ENCODE measurements at regions not wholly inside any gene's neighbourhood (a gene's known extent, or its start where the extent isn't known, plus 50 kb on each side); places are given as distances from the start of the nearest gene placed in this dataset.
"Not testable (repeated sequence)": the region's sequence is repeated elsewhere in the genome, so short reads cannot be mapped to it uniquely, and the experiment has no call there.

GRCh38 chr14:22300646-22301045 lies 288.4 kb downstream of the DAD1 start:
- no peaks in the 10 kb centered on the region for H3K36me3 ChIP-seq (ENCODE audit: control insufficient read depth, insufficient read depth, low read length)
- no peak overlapping the region for H3K27ac ChIP-seq (ENCODE audit: low read length)
- no CpG with 5 or more reads among the region's 2 CpGs for WGBS (ENCODE audit: insufficient coverage, insufficient read length)
- no peaks in the 10 kb centered on the region for H3K27me3 ChIP-seq (ENCODE audit: control insufficient read depth, insufficient read depth, low read length)
- no peaks in the 10 kb centered on the region for H3K4me1 ChIP-seq (ENCODE audit: control insufficient read depth, insufficient read depth, low read length)
- H3K9me3 ChIP-seq (ENCODE audit: control insufficient read depth, insufficient read depth, low read length): no peaks in the 10 kb centered on the region
- no peak overlapping the region for H3K4me3 ChIP-seq (ENCODE audit: low read length)
- DNase-seq (ENCODE audit: low read depth, low spot score): no peak

DNA sequence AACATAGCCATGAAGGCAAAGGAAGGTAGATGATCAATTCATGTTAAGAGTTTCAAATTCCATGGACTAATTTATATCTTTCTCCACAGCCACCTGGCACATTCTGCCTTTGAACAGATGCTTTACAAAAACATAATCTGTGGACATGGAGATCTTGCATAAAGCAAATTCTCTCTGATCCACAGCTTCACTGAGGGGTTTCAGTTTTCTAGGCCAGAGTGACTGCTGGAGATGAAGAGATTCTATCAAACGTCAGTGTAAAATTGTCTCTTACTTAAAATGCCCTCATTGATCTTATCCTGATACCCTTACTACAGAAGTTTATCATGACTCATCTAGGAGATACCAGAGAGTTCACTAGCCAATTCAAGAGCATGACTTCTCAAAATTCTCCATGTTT lies 291.6 kb downstream of the DAD1 start:
- H3K27ac ChIP-seq (ENCODE audit: low read length): no peak overlapping the region
- no peaks in the 10 kb centered on the region for H3K36me3 ChIP-seq (ENCODE audit: control insufficient read depth, insufficient read depth, low read length)
- H3K4me3 ChIP-seq (ENCODE audit: low read length): no peak overlapping the region
- no peaks in the 10 kb centered on the region for H3K9me3 ChIP-seq (ENCODE audit: control insufficient read depth, insufficient read depth, low read length)
- H3K27me3 ChIP-seq (ENCODE audit: control insufficient read depth, insufficient read depth, low read length): no peaks in the 10 kb centered on the region
- whole genome bisulfite sequencing (ENCODE audit: insufficient coverage, insufficient read length): no CpG with 5 or more reads among the region's 1 CpG
- no peaks in the 10 kb centered on the region for H3K4me1 ChIP-seq (ENCODE audit: control insufficient read depth, insufficient read depth, low read length)
- DNase-seq (ENCODE audit: low read depth, low spot score): no peak

GRCh38 chr14:22296722-22297121 lies 292.3 kb downstream of the DAD1 start:
- H3K27me3 ChIP-seq (ENCODE audit: control insufficient read depth, insufficient read depth, low read length): no peaks in the 10 kb centered on the region
- H3K9me3 ChIP-seq (ENCODE audit: control insufficient read depth, insufficient read depth, low read length): no peaks in the 10 kb centered on the region
- no peak overlapping the region for H3K27ac ChIP-seq (ENCODE audit: low read length)
- WGBS (ENCODE audit: insufficient coverage, insufficient read length): no CpG with 5 or more reads among the region's 3 CpGs
- no peaks in the 10 kb centered on the region for H3K36me3 ChIP-seq (ENCODE audit: control insufficient read depth, insufficient read depth, low read length)
- DNase-seq (ENCODE audit: low read depth, low spot score): no peak
- no peaks in the 10 kb centered on the region for H3K4me1 ChIP-seq (ENCODE audit: control insufficient read depth, insufficient read depth, low read length)
- H3K4me3 ChIP-seq (ENCODE audit: low read length): no peak overlapping the region

- H3K36me3 ChIP-seq (ENCODE audit: control insufficient read depth, insufficient read depth, low read length): no peaks in the 10 kb centered on the region
- DNase-seq (ENCODE audit: low read depth, low spot score): no peak
- no peak overlapping the region for H3K27ac ChIP-seq (ENCODE audit: low read length)
- no peaks in the 10 kb centered on the region for H3K9me3 ChIP-seq (ENCODE audit: control insufficient read depth, insufficient read depth, low read length)
- H3K4me3 ChIP-seq (ENCODE audit: low read length): no peak overlapping the region
- no peaks in the 10 kb centered on the region for H3K27me3 ChIP-seq (ENCODE audit: control insufficient read depth, insufficient read depth, low read length)
- WGBS (ENCODE audit: insufficient coverage, insufficient read length): no CpG with 5 or more reads among the region's 7 CpGs
- no peaks in the 10 kb centered on the region for H3K4me1 ChIP-seq (ENCODE audit: control insufficient read depth, insufficient read depth, low read length)
Measured at GRCh38 chr14:22296088-22296487, 292.9 kb downstream of the DAD1 start.

DNA sequence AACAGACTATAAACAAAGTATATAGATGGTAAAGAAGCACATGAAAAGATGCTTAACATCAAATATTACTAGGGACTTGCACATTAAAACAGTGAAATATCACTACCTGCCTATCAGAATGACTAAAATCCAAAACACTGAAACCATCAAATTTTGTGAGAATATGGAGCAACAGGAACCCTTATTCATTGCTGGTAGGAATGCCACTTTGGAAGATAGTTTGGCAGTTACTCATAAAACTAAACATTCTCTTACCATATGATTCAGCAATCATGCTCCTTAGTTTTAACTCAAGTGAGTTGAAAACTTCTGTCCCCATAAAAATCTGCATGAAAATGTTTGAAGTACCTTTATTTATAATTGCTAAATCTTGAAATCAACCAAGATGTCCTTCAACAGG lies 297.6 kb downstream of the DAD1 start:
- H3K27me3 ChIP-seq (ENCODE audit: control insufficient read depth, insufficient read depth, low read length): no peaks in the 10 kb centered on the region
- no peak for DNase-seq (ENCODE audit: low read depth, low spot score)
- H3K9me3 ChIP-seq (ENCODE audit: control insufficient read depth, insufficient read depth, low read length): no peaks in the 10 kb centered on the region
- H3K27ac ChIP-seq (ENCODE audit: low read length): no peak overlapping the region
- H3K4me1 ChIP-seq (ENCODE audit: control insufficient read depth, insufficient read depth, low read length): peaks cover 2% of the 10 kb centered on the region; the same call in 1 of the 2 replicates
- H3K36me3 ChIP-seq (ENCODE audit: control insufficient read depth, insufficient read depth, low read length): no peaks in the 10 kb centered on the region
- H3K4me3 ChIP-seq (ENCODE audit: low read length): no peak overlapping the region

- Histone ChIP-seq H3K4me1 (ENCODE audit: control insufficient read depth, insufficient read depth, low read length) (peaks cover 2% of the 10 kb centered on the region; the same call in 1 of the 2 replicates), H3K27me3 (ENCODE audit: control insufficient read depth, insufficient read depth, low read length) (no peaks in the 10 kb centered on the region), H3K27ac (ENCODE audit: low read length) (no peak overlapping the region), H3K9me3 (ENCODE audit: control insufficient read depth, insufficient read depth, low read length) (no peaks in the 10 kb centered on the region), H3K36me3 (ENCODE audit: control insufficient read depth, insufficient read depth, low read length) (no peaks in the 10 kb centered on the region), H3K4me3 (ENCODE audit: low read length) (no peak overlapping the region)
- WGBS (ENCODE audit: insufficient coverage, insufficient read length): no CpG with 5 or more reads among the region's 1 CpG
- DNase-seq (ENCODE audit: low read depth, low spot score): no peak
Measured at GRCh38 chr14:22289570-22289969, 299.5 kb downstream of the DAD1 start.

GRCh38 chr14:22285991-22286390 lies 303.0 kb downstream of the DAD1 start:
- H3K4me3 ChIP-seq (ENCODE audit: low read length): no peak overlapping the region
- H3K27ac ChIP-seq (ENCODE audit: low read length): no peak overlapping the region
- H3K36me3 ChIP-seq (ENCODE audit: control insufficient read depth, insufficient read depth, low read length): no peaks in the 10 kb centered on the region
- no peaks in the 10 kb centered on the region for H3K27me3 ChIP-seq (ENCODE audit: control insufficient read depth, insufficient read depth, low read length)
- H3K4me1 ChIP-seq (ENCODE audit: control insufficient read depth, insufficient read depth, low read length): peaks cover 2% of the 10 kb centered on the region; the same call in 1 of the 2 replicates
- H3K9me3 ChIP-seq (ENCODE audit: control insufficient read depth, insufficient read depth, low read length): no peaks in the 10 kb centered on the region
- DNase-seq (ENCODE audit: low read depth, low spot score): no peak
- WGBS (ENCODE audit: insufficient coverage, insufficient read length): no CpG with 5 or more reads among the region's 3 CpGs

DNA sequence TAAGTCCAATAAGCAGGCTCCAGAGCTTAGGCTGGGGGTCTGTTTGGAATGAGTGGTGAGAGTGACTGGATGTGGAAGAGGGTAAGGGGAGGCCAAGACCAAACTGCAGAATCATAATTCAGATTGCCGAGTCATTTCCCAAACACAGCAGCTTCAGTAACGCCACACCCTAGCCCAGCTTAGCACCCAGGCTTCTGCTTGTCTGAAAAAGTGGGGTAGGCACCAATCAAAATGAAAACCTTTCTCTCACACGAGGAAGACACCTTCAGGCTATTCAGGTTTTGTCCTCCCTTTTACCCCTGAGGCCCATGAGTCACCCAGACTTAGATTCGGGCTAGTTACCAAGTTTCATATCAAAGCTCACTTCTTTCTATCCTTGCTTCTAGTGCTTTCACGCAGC lies 306.1 kb downstream of the DAD1 start:
- no peaks in the 10 kb centered on the region for H3K36me3 ChIP-seq (ENCODE audit: control insufficient read depth, insufficient read depth, low read length)
- H3K27me3 ChIP-seq (ENCODE audit: control insufficient read depth, insufficient read depth, low read length): no peaks in the 10 kb centered on the region
- 0 out of 2 replicates have a peak, but pooled peaks cover 2% of the 10 kb centered on the region for H3K4me1 ChIP-seq (ENCODE audit: control insufficient read depth, insufficient read depth, low read length)
- DNase-seq (ENCODE audit: low read depth, low spot score): no peak
- no peak overlapping the region for H3K27ac ChIP-seq (ENCODE audit: low read length)
- H3K9me3 ChIP-seq (ENCODE audit: control insufficient read depth, insufficient read depth, low read length): no peaks in the 10 kb centered on the region
- no peak overlapping the region for H3K4me3 ChIP-seq (ENCODE audit: low read length)
- WGBS (ENCODE audit: insufficient coverage, insufficient read length): no CpG with 5 or more reads among the region's 5 CpGs

DNA sequence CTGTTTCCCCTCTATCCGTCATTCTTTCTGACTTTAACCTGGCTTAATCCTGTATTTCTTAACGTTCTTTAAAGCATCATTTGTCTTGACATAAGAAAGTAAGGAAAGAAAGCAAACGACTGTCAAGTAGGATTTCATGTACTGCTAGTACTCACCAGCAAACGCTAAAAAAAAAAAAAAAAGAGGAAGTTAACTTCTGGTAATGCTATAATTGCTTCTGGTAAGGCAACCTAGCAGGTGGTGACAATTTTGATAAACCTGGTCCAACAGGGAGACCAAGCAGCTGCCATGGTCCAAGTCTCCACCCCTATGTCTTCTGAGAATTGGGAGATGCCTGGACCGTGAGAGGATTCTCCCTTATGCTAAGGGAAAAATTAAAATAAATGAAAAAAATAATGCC lies 306.6 kb downstream of the DAD1 start:
- WGBS (ENCODE audit: insufficient coverage, insufficient read length): no CpG with 5 or more reads among the region's 5 CpGs
- Histone ChIP-seq H3K9me3 (ENCODE audit: control insufficient read depth, insufficient read depth, low read length) (no peaks in the 10 kb centered on the region), H3K4me3 (ENCODE audit: low read length) (no peak overlapping the region), H3K27me3 (ENCODE audit: control insufficient read depth, insufficient read depth, low read length) (no peaks in the 10 kb centered on the region), H3K27ac (ENCODE audit: low read length) (no peak overlapping the region), H3K4me1 (ENCODE audit: control insufficient read depth, insufficient read depth, low read length) (0 out of 2 replicates have a peak, but pooled peaks cover 2% of the 10 kb centered on the region), H3K36me3 (ENCODE audit: control insufficient read depth, insufficient read depth, low read length) (no peaks in the 10 kb centered on the region)
- no peak for DNase-seq (ENCODE audit: low read depth, low spot score)

DNA sequence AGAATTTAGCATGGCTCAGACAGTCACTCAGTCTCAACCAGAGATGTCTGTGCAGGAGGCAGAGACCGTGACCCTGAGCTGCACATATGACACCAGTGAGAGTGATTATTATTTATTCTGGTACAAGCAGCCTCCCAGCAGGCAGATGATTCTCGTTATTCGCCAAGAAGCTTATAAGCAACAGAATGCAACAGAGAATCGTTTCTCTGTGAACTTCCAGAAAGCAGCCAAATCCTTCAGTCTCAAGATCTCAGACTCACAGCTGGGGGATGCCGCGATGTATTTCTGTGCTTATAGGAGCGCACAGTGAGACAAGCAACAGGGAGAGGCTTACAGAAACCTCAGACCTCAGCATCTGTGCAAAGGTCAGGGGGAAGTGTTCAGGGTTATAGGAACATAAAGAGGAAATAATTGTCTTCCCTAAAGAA lies 307.6 kb downstream of the DAD1 start:
- no CpG with 5 or more reads among the region's 7 CpGs for WGBS (ENCODE audit: insufficient coverage, insufficient read length)
- not testable (repeated sequence) for DNase-seq (ENCODE audit: low read depth, low spot score); H3K4me3 ChIP-seq (ENCODE audit: low read length); H3K27ac ChIP-seq (ENCODE audit: low read length); H3K27me3 ChIP-seq (ENCODE audit: control insufficient read depth, insufficient read depth, low read length); H3K36me3 ChIP-seq (ENCODE audit: control insufficient read depth, insufficient read depth, low read length); H3K4me1 ChIP-seq (ENCODE audit: control insufficient read depth, insufficient read depth, low read length); H3K9me3 ChIP-seq (ENCODE audit: control insufficient read depth, insufficient read depth, low read length)

DNA sequence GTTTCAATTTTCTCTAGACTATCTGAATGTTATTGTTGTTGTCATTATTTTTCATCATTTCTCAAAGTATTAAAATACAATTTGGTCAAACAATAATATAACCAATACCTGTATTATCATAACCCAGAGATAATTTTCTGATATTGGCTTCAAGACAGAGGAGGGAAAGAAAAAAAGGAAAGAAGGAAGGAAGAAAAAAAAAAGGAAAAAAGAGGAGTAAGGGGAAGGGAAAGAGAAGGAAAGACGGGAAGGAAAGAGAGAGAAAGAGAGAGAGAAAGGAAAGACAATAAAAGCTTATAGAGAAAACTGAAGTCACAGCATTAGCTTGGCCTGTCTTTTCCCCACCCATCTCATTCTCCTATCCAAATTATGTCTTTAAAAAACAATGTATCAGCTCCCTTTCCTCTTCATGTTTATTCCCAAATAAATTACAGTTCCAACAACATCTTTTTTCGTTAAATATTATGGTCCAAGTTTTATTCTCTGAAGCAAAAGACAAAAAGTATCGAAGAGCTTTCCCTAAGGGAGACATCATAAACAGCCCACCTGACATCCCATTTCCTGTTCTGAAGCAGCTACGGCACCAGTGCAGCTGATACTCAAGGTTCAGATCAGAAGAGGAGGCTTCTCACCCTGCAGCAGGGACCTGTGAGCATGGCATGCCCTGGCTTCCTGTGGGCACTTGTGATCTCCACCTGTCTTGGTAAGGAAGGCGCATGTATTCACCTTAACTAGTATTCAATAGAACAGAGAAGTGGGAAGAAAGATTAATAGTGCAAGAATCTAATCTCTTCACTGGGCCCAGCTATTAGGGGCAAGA lies 308.3 kb downstream of the DAD1 start:
- WGBS (ENCODE audit: insufficient coverage, insufficient read length): no CpG with 5 or more reads among the region's 5 CpGs
- Histone ChIP-seq H3K27ac (ENCODE audit: low read length) (no peak overlapping the region), H3K4me3 (ENCODE audit: low read length) (no peak overlapping the region), H3K9me3 (ENCODE audit: control insufficient read depth, insufficient read depth, low read length) (no peaks in the 10 kb centered on the region), H3K4me1 (ENCODE audit: control insufficient read depth, insufficient read depth, low read length) (0 out of 2 replicates have a peak, but pooled peaks cover 2% of the 10 kb centered on the region), H3K27me3 (ENCODE audit: control insufficient read depth, insufficient read depth, low read length) (no peaks in the 10 kb centered on the region), H3K36me3 (ENCODE audit: control insufficient read depth, insufficient read depth, low read length) (no peaks in the 10 kb centered on the region)
- no peak for DNase-seq (ENCODE audit: low read depth, low spot score)

Data from iPS DF 6.9 (cell line).